Kasumi-1 (cell line): ENCODE measurements at regions not wholly inside any gene's neighbourhood (a gene's known extent, or its start where the extent isn't known, plus 50 kb on each side); places are given as distances from the start of the nearest gene placed in this dataset.
"Not testable (repeated sequence)": the region's sequence is repeated elsewhere in the genome, so short reads cannot be mapped to it uniquely, and the experiment has no call there.

Experiments used
- DNase-seq, 2 experiments: peaks; one replicate each; lab custom pipeline; 2025; lab: John Stamatoyannopoulos, UW

- DNase-seq = no peak
Observed at GRCh38 chr3:159045279-159045885, 243.5 kb downstream of the MFSD1 start.

- no peak for DNase-seq
Observed at GRCh38 chr3:159047361-159047760, 245.5 kb downstream of the MFSD1 start.

- not testable (repeated sequence) for DNase-seq
Observed at GRCh38 chr3:159052494-159052893, 250.6 kb downstream of the MFSD1 start.

- no peak for DNase-seq
Observed at GRCh38 chr3:159057621-159058020, 255.8 kb downstream of the MFSD1 start.

- no peak for DNase-seq
Observed at GRCh38 chr3:159058859-159059258, 257.0 kb downstream of the MFSD1 start.

GRCh38 chr3:159059395-159059794 is 257.5 kb downstream of the MFSD1 start:
- DNase-seq = peak in 1 of 2 experiments; percentile 5

GRCh38 chr3:159062734-159063410 is 261.0 kb downstream of the MFSD1 start:
- DNase-seq = no peak

GRCh38 chr3:159069091-159069490 is 267.2 kb downstream of the MFSD1 start, which contains the start of gene IQCJ:
Gene IQCJ (plus strand): TSS chr3:159069319.
- DNase-seq = no peak

- DNase-seq = no peak
Observed at GRCh38 chr3:159069866-159070425, 268.1 kb downstream of the MFSD1 start.

GRCh38 chr3:159074756-159075701 is 273.2 kb downstream of the MFSD1 start:
- DNase-seq = no peak

GRCh38 chr3:159077860-159078259 is 276.0 kb downstream of the MFSD1 start:
- no peak for DNase-seq

- no peak for DNase-seq
Observed at GRCh38 chr3:159080256-159080655, 278.4 kb downstream of the MFSD1 start.

GRCh38 chr3:159080821-159081220 is 279.0 kb downstream of the MFSD1 start:
- DNase-seq = no peak

- peak; percentile 59 to 61 for DNase-seq
Observed at GRCh38 chr3:159082519-159082918, 280.7 kb downstream of the MFSD1 start.

- no peak for DNase-seq
Observed at GRCh38 chr3:159091936-159092335, 290.1 kb downstream of the MFSD1 start.

GRCh38 chr3:159102001-159102400 is 300.1 kb downstream of the MFSD1 start:
- DNase-seq = no peak

- DNase-seq = no peak
Observed at GRCh38 chr3:159112724-159113123, 310.9 kb downstream of the MFSD1 start.

GRCh38 chr3:159113221-159113875 is 311.5 kb downstream of the MFSD1 start:
- DNase-seq = no peak

GRCh38 chr3:159114582-159114981 is 312.7 kb downstream of the MFSD1 start:
- peak; percentile 20 to 26 for DNase-seq

- no peak for DNase-seq
Observed at GRCh38 chr3:159123877-159124276, 322.0 kb downstream of the MFSD1 start.

- DNase-seq = no peak
Observed at GRCh38 chr3:159126261-159127020, 324.6 kb downstream of the MFSD1 start.
